ENCODE measurements at regions not wholly inside any gene's neighbourhood (a gene's known extent, or its start where the extent isn't known, plus 50 kb on each side); places are given as distances from the start of the nearest gene placed in this dataset. TPM values are rescaled to one million over a fixed set of nuclear protein-coding genes. Genes with fewer than 3 reads are reported as not detected.

- no peak for TF ChIP-seq CTCF (IDR thresholded peaks at IDR 0.05; ENCODE audit: extremely low read depth, low read depth, low read length)
- no peaks in the 10 kb centered on the region for H3K9me3 ChIP-seq (ENCODE audit: low read depth, low read length)
- no peaks in the 10 kb centered on the region for H3K4me1 ChIP-seq (ENCODE audit: insufficient read depth, low read length)
- no peaks in the 10 kb centered on the region for H3K79me2 ChIP-seq (ENCODE audit: insufficient read depth, low read length)
- no peak overlapping the region for H3K4me3 ChIP-seq (ENCODE audit: insufficient read depth, low read length)
- H3K27me3 ChIP-seq (ENCODE audit: insufficient read depth, low read length), result no peaks in the 10 kb centered on the region
- no peak overlapping the region for H3K4me2 ChIP-seq (ENCODE audit: insufficient read depth, low read length)
- H3K27ac ChIP-seq (ENCODE audit: low read depth, low read length), result no peak overlapping the region
- H4K20me1 ChIP-seq (ENCODE audit: insufficient read depth, low read length), result no peaks in the 10 kb centered on the region
- H3K36me3 ChIP-seq (ENCODE audit: insufficient read depth, low read length), result no peaks in the 10 kb centered on the region
- DNase-seq (ENCODE audit: insufficient read length, low spot score, missing footprints), result no peak
- H2AFZ ChIP-seq (ENCODE audit: low read length), result no peak overlapping the region
Measured at GRCh38 chr1:101748077-101748476, 248.6 kb downstream of the OLFM3 start.

Small RNA genes in the stretch of these regions (small RNA-seq; reads per million reads assigned to genes)
- not detected for gene RNU6-965P
